SIG-M5 (cell line): ENCODE measurements at regions not wholly inside any gene's neighbourhood (a gene's known extent, or its start where the extent isn't known, plus 50 kb on each side); places are given as distances from the start of the nearest gene placed in this dataset.

ENCODE experiments used
- DNase-seq: peaks from one replicate; lab custom pipeline; 2025; lab: John Stamatoyannopoulos, UW

- DNase-seq: no peak
These were observed 216.8 kb upstream of the CDYL start for GRCh38 chr6:4559281-4559875.

- DNase-seq: no peak
These were observed 221.6 kb upstream of the CDYL start for GRCh38 chr6:4554645-4555044.

DNA sequence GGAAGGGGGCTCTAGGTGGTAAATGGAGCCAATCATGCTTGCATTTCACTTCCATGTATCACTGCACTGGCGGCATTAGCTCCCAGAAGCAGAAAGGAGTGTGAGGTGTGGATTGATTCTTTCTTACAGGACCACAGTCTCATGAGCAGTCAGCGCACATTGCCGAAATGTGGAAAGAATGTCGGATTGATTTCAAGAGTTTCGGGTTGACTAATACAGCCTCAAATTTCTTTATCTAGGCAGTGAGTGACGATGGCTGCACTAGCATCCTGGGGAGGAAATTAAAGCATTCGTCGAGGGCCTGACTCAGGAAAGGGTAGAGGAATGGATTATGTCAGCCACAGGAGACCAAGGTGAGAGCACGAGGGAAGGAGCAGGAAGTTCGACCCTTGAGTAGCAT, 222.8 kb upstream of the CDYL start:
- DNase-seq: no peak

DNA sequence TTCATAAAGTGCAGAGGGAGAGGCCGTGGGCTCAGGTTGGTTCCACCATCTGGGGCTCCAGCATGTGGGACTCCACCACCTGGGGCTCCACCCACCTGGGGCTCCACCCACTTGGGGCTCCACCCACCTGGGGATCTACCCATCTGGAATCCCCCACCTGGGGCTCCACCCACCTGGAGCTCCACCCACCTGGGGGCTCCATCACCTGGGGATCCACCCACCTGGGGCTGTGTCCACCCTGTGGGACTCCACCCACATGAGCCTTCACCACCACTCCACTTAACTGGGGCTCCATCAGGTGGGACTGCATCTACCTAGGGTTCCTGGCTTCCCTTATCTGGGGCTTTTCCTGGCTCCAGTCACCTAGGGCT, 226.0 kb upstream of the CDYL start:
- DNase-seq: no peak

- DNase-seq: no peak
These were observed 226.5 kb upstream of the CDYL start for GRCh38 chr6:4549556-4550226.

GRCh38 chr6:4545893-4546292, 230.3 kb upstream of the CDYL start:
- DNase-seq: no peak

DNA sequence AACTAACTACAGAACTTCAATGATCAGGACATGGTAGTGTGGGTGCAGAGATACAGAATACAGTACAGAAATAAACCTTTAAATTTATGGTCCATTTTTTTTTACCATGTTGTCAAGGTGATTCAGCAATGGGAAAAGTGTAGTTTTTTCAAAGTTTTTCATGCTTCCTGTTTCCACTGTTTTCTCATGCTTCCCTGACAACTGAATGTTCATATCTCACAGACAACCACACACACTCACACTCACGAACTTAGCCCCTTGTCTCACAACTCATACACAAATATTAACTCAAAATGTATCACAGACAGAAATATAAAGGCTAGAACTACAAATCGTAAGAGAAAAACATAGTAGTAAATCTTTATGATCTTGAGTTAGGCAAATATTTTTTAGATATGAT, 232.6 kb upstream of the CDYL start:
- no peak for DNase-seq

DNA sequence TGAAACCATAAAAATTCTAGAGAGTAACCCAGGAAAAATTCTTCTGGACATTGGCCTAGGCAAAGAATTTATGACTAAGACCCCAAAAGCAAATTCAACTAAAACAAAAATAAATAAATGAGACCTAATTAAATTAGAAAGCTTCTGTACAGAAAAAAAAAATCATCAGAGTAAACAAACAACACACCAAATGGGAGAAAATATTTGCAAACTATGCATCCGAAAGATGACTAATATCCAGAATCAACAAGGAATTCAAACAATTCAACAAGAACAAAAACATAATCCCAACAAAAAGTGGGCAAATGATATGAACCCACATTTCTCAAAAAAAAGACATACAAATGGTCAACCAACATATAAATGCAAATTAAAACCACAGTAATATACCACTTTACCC, 242.6 kb upstream of the CDYL start:
- DNase-seq: no peak

GRCh38 chr6:4531406-4531805, 244.8 kb upstream of the CDYL start:
- DNase-seq: no peak

GRCh38 chr6:4522453-4522852, 253.8 kb upstream of the CDYL start:
- no peak for DNase-seq

GRCh38 chr6:4521070-4521469, 255.1 kb upstream of the CDYL start:
- DNase-seq: no peak

DNA sequence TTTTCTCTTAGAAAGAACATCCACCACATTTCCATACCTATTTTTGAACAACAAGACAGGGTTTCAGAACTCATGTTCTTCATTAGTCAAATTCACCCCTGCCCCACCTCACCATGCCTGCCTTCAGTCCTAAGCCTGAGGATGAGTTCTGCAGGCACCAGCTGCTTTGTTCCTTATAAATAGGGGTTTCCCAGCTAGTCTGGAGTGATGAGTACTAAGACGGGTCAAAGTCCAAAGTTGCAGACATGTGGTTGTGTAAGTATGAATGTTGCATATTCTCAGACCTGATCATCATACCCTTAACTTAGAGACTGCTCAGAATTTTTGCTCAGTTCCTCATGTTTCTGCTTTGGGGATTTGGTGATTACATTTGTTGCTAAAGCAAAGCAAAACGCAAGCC, 257.7 kb upstream of the CDYL start:
- DNase-seq: no peak

DNA sequence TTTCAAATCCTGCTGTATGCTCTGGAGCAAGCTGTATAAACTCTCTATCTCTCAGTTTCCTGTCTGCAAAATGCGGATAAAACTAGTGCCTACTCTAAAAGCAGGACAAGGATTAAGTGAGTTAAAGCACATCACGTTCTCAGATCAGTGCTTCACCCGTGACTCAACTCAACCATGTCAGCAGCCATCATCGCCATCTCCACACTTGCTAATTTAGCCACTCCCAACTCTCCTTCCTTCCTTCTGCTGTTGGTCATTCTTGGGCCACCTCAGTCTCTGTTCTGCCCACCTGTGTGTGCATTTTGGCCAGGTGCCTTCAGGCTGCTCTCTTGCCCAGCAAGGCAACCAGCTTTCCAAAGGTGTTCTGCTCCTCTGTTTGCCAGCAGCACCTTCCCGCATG, 260.0 kb upstream of the CDYL start:
- DNase-seq: no peak

DNA sequence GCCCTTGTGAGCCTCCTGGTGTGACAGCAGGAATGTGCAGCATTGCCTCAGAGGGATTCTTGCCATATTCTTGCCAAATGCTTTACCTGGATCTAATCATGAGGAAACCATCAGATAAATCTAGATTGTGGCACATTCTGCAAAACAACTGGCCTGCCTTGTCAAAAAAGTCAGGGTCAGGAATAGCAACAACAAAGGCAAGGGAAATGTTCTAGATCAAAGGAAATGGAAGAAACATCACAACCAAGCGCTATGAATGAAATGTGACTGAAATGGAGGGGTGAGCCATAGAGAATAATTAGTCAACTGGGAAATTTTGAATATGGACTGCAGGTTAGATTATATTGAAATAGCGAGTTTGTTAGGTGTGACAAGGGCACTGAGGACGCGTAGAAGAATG, 262.6 kb upstream of the CDYL start:
- no peak for DNase-seq

- no peak for DNase-seq
These were observed 264.1 kb upstream of the CDYL start for GRCh38 chr6:4512051-4512471.

DNA sequence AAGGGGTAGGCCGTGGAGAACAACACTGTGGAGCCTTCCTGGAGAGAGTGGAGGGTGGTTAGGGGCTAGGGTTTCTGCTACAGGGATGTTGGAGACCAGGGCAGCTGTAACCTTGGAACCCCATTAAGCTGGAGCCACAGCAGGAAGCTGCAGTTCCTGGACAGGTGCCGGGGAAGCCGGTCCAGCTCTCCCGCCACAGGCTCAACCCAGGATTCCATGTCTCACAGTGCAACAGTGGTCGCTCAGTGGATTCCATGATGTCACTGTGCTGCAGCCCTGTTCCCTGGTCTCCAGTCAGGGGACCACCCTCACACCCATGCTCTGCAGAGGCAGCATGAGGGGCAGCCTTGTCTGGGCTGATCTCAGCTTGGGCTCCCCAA, 264.6 kb upstream of the CDYL start:
- DNase-seq: no peak

DNA sequence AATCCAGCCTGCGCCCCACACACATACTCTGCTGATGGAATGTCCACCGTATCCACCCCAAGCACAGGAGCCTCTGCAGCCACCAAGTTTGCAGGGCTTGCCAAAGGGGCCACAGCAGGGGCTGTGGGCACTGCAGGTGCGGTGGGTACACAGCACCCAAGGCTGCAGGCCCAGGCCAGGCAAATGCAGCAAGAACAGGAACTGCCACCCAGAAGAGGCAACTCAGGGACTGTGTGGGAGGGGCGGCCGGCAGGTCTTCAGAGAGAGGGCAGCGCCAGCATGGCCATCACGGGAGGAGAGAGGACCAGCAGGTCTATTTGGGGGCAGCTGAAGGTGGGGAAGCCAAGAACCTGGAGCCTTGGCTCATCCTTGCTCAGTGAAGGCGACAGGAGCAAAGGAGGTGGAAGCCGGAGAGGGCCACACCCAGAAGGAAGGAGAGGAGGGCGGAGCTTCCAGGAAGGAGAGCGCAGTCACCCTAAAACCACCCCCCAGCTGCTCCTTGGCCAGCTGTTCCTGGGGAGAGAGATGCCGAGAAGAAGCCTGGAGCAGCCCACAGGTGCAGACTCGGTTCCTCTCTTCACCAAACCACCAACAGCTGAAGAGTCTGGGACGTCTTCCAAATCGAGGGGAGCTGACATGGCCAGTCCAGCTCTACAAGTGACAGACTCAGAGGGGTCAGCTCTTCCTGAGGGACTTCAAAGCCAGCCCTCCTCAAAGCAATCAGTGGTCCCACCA, 265.1 kb upstream of the CDYL start:
- DNase-seq: no peak

DNA sequence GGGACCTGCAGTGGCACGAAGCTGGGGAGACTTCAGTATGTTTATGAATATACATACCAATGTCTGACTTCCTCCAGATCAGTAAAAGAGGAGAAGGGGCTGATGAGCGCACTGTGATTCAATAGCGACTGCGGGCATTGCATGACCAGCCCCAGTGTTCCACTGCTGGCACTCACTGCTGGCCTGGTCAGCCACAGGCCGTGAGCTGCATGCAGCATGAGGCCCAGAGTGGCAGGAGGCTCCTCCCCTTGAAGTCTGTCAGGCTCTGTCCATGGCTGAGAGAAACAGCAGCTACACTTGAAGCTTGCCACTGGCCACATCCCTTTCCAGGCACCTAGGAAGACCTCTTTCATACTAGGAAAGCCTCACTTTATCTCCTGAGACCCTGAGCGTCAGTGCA, 265.9 kb upstream of the CDYL start:
- DNase-seq: no peak

DNA sequence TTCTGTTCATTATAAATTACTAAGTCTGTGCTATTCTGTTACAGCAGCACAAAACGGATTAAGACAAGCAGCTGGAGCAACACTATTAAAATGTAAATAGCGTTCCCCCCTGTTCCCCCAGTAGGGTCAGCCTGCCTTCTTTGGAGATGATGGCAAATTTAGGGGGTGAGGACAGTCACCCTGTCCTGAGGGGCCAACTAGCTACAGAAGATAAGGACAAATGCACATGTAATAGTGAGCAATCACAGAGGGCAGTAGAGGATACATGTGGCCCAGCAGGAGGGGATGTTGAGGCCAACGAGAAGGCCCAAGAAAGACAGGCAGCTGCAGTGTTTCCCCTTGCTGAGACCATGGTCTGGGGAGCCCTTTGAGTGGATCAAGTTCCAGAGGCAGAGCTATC, 266.7 kb upstream of the CDYL start:
- no peak for DNase-seq

DNA sequence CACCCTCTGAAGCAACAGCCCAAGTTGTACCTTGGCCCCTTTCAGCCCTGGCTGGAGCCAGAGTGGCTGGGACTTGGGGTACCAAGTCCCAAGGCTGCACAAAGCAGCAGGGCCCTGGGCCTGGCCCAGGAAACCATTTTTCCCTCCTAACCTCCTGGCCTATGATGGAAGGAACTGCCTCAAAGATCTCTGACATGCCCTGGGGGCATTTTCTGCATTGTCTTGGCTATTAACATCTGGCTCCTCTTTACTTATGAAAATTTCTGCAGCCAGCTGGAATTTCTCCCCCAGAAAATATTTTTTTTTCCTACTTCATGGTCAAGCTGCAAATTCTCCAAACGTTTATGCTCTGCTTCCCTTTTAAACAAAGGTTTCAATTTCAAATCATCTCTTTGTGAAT, 269.4 kb upstream of the CDYL start:
- DNase-seq: no peak

- DNase-seq: no peak
These were observed 270.0 kb upstream of the CDYL start for GRCh38 chr6:4506223-4506622.

DNA sequence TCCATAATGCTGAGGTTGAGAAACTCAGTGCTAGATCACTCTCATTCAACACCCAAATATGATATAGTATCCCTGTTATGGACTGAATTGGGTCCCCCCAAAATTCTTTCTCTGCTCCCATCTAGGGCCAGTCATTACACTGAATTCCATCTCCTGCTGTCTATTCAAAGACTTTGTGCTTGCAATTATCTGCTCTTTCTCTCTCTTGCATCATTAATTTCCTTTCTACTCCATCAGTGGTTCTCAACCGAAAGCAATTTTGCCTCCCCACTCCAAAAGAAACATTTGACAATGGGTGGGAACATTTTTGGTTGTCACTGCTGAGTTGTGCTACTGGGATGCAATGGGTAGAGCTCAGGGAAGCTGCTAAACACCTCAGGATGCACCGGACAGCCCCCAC, 271.5 kb upstream of the CDYL start:
- no peak for DNase-seq

DNA sequence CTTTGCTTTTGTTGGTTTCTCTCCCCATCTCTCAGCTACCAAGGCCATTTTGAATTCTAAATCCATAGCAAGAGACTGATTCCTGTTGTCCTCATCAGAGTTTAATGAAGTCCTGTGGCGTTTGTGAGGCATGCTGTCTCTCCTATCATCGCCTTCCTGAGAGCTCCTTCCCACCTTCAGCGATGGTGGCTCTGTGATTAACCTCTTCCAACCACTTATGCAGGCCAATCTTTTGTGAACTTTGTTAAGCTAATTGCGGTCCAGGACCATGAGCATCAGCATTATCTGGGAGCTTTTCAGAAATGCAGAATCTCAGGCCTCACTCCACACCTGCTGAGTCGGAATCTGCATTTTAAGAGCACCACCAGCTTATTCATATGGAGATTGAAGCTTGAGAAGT, 272.5 kb upstream of the CDYL start:
- DNase-seq: no peak

DNA sequence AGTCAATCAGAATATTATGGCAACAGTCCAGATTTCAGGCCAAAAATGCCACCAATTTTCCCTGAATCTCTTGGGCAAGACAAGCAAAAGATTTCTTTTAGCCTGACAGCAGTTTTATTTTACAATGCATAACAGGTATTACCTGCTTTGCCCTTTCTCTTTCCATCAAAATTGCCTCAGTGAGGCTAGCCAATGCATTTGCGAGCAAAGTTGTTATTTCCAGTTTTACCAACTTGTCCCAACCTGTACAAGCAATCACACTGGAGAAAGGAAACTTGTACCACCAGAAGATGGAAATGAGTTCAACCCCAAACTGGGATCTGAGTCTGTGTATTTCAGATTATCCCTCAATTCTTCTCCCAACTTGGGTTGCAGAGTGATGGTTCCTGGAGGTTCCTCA, 279.9 kb upstream of the CDYL start:
- no peak for DNase-seq
